HG02840 (cell line): ENCODE measurements at regions not wholly inside any gene's neighbourhood (a gene's known extent, or its start where the extent isn't known, plus 50 kb on each side); places are given as distances from the start of the nearest gene placed in this dataset.
"Not testable (repeated sequence)": the region's sequence is repeated elsewhere in the genome, so short reads cannot be mapped to it uniquely, and the experiment has no call there.

Experiments
- ATAC-seq: cut with Tn5 transposase; IDR thresholded peaks from one replicate; pipeline ENCODE4 v1.9.1; 2021; ENCODE audit warnings: mild to moderate bottlenecking, moderate library complexity, moderate number of reproducible peaks; ENCODE audit not compliant: unreplicated experiment, low FRiP score

- ATAC-seq, result no peak
These were observed 1463.4 kb downstream of the SI start for GRCh38 chr3:163614886-163615285.

DNA sequence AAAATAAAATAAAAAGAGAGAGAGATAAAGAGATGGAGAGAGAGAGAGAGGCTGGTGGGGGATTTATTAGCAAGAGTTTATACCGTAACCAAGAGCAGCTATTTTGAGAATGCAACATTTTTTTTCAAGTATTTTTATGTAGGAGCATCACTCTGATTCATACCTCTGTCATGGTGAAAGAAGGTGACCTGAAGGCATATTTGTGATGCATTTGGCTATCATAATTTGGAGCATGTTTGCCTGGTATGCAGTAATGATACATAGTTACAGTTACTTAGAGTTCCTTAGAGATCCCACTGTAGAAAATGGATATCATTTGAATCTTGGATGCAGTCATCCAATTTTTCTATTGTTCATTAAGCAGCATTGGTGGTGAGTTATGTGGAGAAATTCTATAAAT is 1472.4 kb downstream of the SI start:
- ATAC-seq, result no peak

DNA sequence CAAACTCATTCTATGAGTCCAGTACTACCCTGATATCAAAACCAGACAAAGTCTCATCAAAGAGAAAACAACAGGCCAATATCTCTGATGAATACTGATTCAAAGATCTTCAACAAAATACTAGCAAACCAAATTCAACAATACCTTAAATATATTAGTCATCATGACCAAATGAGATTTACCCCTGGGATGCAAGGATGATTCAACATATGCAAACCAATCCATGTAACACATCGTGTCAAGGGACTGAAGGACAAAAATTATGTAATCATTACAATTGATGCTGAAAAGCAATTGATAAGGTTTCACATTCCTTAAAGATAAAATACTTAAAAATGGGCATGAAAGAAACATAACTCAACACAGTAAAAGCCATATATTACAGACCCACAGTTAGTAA is 1476.9 kb downstream of the SI start:
- no peak for ATAC-seq

- no peak for ATAC-seq
These were observed 1491.0 kb downstream of the SI start for GRCh38 chr3:163587342-163587741.

GRCh38 chr3:163582967-163583366 is 1495.3 kb downstream of the SI start:
- ATAC-seq, result no peak

GRCh38 chr3:163577271-163577670 is 1501.0 kb downstream of the SI start:
- no peak for ATAC-seq

DNA sequence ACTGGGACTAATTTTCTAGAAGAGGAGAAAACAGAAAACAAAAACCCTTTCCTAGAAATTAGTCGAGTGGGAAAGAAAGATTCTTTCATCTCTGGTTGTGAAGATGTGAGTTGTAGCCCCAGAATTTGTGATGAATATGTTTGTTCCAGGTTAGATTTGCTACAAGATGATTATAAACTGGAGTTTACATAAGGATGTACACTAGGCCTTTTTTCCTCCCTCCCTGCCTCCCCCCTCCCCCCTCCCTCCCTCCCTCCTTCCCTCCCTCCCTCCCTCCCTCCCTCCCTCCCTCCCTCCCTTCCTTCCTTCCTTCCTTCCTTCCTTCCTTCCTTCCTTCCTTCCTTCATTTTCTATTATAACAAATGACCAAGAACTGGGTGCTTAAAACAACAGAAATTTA is 1502.0 kb downstream of the SI start:
- no peak for ATAC-seq

GRCh38 chr3:163573324-163573723 is 1505.0 kb downstream of the SI start:
- ATAC-seq, result no peak

GRCh38 chr3:163572856-163573255 is 1505.4 kb downstream of the SI start:
- no peak for ATAC-seq

GRCh38 chr3:163563485-163563884 is 1514.8 kb downstream of the SI start:
- no peak for ATAC-seq

DNA sequence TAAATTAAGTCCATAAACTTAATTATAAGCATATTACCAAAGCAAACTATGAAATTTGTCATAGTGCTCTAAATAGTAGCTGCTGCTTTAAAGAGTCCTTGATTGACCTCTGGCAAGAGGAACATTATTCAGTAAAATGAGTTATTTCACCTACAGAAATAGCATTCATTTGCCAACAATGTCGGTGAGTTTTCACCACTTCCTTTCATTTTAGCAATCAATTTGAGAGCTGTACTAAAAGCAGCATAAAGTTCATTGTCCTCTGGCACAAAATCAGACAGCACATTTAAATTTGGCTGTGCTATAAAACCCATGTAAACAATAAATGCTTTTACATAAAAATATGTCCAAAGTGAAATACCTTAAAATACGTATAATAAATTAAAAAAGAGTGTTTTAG is 1515.7 kb downstream of the SI start:
- ATAC-seq, result no peak

GRCh38 chr3:163561151-163561550 is 1517.1 kb downstream of the SI start:
- ATAC-seq, result no peak

DNA sequence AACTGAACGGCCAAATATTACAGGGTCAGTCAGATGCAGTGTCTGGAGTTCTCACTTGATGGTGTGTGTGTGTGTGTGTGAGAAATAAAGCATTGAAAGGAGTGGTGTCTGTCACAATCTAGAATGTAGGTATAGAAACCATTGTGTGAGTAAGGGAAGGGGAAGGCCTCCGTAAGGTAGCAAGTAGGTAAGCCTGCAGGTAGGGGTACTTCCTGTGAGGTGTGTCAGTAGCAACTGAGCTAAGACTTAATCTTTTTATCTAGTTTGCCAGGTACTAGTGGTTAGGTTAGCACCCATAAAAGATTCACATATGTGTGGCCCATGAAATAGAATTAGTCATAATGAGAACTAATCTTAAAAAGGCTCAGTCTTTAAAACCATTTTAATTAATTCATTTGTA is 1517.8 kb downstream of the SI start:
- ATAC-seq, result no peak

DNA sequence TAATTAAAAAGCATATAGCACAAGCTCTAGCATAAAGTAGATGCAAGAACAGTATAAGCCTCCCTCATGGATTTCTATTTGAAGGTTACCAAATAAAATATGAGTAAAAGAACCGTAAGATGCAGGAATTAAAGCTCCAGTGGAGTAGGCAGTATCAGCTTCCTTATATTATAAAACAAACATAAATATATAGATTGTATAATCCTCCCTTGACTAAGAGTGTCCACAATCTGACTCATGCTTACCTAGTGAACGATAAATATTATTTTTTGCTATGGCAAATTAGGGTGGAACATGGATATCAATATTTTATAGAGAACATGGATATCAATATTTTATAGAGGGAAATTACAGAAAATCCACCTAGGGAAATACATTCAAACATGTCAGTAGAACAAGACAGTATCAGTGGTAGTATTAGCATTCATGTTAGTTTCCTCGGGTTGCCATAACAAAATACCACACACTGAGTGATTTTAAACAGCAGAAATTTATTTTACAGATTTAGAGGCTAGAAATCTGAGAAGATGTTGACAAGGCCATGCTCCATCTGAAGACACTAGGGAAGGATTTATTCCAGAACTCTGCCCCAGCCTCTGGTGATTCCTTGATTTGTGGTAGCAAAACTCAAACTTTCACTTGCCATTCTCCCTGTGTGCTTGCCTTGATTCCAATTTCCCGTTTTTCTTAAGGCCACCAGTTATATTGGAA is 1521.3 kb downstream of the SI start:
- ATAC-seq, result no peak

DNA sequence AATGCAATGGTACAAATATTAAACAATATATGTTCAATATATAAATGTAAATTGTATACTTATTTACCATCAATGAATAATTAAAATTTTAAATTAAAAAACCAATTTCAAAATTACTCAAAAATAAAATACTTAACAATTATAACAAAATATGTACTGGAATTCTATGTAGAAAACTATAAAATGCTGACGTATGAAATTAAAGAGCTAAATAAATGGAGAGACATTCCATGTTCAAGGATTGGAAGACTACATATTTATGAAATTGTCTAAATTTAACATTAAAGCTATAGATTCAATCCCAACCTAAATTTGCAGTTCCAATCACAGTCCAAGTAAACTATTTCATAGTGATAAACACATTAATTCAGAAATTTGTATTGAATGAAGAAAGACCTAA is 1522.4 kb downstream of the SI start:
- no peak for ATAC-seq

DNA sequence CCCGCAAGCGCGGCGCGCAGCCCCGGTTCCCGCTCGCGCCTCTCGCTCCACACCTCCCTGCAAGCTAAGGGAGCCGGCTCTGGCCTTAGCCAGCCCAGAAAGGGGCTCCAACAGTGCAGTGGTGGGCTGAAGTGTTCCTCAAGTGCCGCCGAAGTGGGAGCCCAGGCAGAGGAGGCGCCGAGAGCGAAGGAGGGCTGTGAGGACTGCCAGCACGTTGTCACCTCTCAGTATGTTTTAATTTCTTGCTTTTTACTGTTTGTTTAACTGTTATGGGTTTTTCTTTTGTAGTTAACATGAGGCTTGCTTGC is 1525.7 kb downstream of the SI start:
- no peak for ATAC-seq

DNA sequence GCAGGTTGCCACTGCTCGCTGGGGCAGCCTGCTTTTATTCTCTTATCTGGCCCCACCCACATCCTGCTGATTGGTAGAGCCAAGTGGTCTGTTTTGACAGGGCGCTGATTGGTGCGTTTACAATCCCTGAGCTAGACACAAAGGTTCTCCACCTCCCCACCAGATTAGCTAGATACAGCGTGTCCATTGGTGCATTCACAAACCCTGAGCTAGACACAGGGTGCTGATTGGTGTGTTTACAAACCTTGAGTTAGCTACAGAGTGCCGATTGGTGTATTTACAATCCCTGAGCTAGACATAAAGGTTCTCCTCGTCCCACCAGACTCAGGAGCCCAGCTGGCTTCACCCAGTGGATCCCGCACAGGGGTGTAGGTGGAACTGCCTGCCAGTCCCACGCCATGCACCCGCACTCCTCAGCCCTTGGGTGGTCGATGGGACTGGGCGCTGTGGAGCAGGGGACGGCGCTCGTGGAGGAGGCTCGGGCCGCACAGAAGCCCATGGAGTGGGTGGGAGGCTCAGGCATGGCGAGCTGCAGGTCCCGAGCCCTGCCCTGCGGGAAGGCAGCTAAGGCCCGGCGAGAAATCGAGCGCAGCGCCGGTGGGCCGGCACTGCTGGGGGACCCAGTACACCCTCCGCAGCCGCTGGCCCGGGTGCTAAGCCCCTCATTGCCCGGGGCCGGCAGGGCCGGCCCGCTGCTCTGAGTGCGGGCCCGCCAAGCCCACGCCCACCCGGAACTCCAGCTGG is 1526.2 kb downstream of the SI start:
- ATAC-seq, result not testable (repeated sequence)

GRCh38 chr3:163548015-163548414 is 1530.3 kb downstream of the SI start:
- no peak for ATAC-seq

GRCh38 chr3:163547014-163547685 is 1531.1 kb downstream of the SI start:
- no peak for ATAC-seq

DNA sequence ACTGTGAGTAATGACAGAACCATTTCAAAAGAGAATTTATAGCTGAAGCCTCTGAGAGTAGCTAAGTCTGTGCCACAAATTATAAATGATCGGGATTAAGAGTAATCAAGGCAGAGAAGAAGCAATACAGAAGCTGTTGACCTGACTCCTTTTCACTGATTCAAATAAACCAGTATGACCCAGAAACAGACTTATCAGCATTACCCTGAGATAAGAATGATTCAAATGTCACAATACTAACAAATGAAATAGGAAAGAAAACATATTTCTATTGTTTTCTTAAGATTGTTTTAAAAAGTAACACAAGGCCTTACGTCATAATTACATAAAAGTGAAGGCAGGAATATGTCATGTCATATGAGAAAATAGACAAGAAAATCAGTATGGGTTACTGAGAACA is 1534.6 kb downstream of the SI start:
- ATAC-seq, result no peak

DNA sequence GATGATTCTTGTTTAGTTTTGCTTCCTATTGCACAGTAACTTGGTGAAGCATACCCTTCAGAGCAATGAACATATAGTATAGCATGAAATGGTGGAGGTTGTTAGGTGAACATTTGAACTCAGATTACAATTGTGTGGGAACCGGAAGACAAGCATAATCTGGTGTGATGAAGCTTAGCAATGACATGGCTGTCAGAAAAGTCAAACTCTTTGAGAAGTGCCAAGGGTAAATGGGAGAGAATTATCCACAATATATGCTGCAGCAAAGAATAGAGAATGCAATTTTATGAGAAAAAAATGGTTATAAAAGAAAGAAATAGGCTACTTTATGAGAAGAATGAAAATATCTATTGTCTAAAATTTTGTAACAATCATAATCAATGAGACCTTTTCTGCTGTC is 1536.7 kb downstream of the SI start:
- no peak for ATAC-seq

DNA sequence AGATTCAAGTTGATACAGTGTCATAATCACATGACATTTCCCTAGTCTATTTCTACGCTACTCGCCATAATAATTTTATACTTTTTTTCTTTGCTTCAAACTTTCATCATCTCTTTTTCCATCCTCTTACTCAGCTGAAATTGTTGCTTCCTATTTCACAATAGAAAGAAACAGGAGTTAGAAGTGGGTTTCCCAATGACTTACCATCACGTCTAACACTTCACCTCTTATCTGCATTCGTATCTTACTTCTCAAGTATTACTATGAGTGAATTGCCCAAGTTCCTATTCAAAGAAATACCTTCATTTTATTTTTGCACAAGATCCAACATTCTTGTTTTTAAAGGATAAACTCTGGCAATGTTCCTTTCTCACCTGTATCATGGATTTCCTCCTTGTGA is 1539.9 kb downstream of the SI start:
- ATAC-seq, result no peak
